ENCODE measurements at regions not wholly inside any gene's neighbourhood (a gene's known extent, or its start where the extent isn't known, plus 50 kb on each side); places are given as distances from the start of the nearest gene placed in this dataset.
A peak's percentile ranks its signal among the peaks of the same experiment; 100 is the strongest.

DNA sequence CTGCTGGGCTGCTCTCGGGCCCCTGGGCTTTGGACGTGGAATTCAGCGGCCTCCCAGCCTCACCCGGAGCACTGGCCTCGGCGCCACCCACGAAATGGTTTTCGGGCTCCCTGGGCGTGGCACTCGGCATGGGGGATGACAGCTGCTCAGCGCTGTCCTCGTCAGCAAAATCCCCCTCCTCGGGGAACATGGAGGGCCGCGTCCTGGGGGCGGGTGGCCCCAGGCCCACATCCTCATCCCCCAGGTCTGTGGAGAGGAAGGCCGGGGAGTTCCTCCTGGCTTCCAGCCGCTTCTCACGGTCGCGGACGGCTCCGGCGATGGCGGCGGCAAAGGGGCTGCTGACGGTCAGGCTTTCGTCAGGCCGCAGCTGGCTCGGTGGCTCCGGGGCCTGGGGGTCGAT is 88.4 kb downstream of the CTTN start:
- peaks cover 10% of the 10 kb centered on the region for H3K4me1 Mint-ChIP-seq (ENCODE audit: low read depth)
- TF ChIP-seq, protein P1, sequence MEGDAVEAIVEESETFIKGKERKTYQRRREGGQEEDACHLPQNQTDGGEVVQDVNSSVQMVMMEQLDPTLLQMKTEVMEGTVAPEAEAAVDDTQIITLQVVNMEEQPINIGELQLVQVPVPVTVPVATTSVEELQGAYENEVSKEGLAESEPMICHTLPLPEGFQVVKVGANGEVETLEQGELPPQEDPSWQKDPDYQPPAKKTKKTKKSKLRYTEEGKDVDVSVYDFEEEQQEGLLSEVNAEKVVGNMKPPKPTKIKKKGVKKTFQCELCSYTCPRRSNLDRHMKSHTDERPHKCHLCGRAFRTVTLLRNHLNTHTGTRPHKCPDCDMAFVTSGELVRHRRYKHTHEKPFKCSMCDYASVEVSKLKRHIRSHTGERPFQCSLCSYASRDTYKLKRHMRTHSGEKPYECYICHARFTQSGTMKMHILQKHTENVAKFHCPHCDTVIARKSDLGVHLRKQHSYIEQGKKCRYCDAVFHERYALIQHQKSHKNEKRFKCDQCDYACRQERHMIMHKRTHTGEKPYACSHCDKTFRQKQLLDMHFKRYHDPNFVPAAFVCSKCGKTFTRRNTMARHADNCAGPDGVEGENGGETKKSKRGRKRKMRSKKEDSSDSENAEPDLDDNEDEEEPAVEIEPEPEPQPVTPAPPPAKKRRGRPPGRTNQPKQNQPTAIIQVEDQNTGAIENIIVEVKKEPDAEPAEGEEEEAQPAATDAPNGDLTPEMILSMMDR (IDR thresholded peaks at IDR 0.05): no peak
- peaks cover 2% of the 10 kb centered on the region for H3K27me3 Mint-ChIP-seq (ENCODE audit: low read depth)
- DNase-seq (ENCODE audit: low spot score): no peak
- no peak overlapping the region for H3K27ac Mint-ChIP-seq (ENCODE audit: unreplicated experiment)
- peaks cover 5% of the 10 kb centered on the region for H3K9me3 Mint-ChIP-seq (ENCODE audit: low read depth)
- no peak overlapping the region for H3K4me3 Mint-ChIP-seq (ENCODE audit: unreplicated experiment)
- H3K36me3 Mint-ChIP-seq (ENCODE audit: low read depth): no peaks in the 10 kb centered on the region

GRCh38 chr11:70487160-70487559 is 88.8 kb downstream of the CTTN start:
- TF ChIP-seq, protein P1 (IDR thresholded peaks at IDR 0.05): no peak
- Mint-ChIP-seq H3K36me3 (ENCODE audit: low read depth) (no peaks in the 10 kb centered on the region), H3K4me3 (ENCODE audit: unreplicated experiment) (no peak overlapping the region), H3K27ac (ENCODE audit: unreplicated experiment) (no peak overlapping the region), H3K27me3 (ENCODE audit: low read depth) (peaks cover 2% of the 10 kb centered on the region), H3K4me1 (ENCODE audit: low read depth) (peaks cover 10% of the 10 kb centered on the region), H3K9me3 (ENCODE audit: low read depth) (peaks cover 5% of the 10 kb centered on the region)
- no peak for DNase-seq (ENCODE audit: low spot score)

DNA sequence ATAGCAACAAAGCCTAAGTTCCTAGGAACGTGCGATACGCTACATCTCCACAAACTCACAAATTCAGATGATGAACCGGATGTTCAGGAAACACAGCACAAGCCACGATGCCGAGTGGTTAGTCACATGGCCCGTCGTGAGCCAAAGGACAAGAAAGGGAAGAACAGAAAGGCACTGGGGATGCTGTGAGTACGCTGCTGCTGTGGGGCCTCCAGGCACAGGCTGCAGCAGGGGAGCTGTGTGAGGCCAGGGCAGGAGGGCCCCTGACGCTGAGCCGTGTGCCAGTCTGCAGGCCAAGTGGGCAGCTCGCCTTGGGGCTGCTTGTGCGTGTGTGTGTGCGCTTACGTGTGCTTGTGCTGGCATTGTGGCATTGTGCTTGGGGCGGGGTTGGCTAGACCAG is 89.4 kb downstream of the CTTN start:
- Mint-ChIP-seq H3K4me1 (ENCODE audit: low read depth) (peaks cover 4% of the 10 kb centered on the region), H3K4me3 (ENCODE audit: unreplicated experiment) (no peak overlapping the region)

GRCh38 chr11:70488171-70488703 is 89.9 kb downstream of the CTTN start:
- no peaks in the 10 kb centered on the region for H3K4me1 Mint-ChIP-seq (ENCODE audit: low read depth)
- H3K27me3 Mint-ChIP-seq (ENCODE audit: low read depth): peaks cover 2% of the 10 kb centered on the region
- TF ChIP-seq, protein P1 (IDR thresholded peaks at IDR 0.05): no peak
- no peaks in the 10 kb centered on the region for H3K36me3 Mint-ChIP-seq (ENCODE audit: low read depth)
- H3K4me3 Mint-ChIP-seq (ENCODE audit: unreplicated experiment): no peak overlapping the region
- no peak overlapping the region for H3K27ac Mint-ChIP-seq (ENCODE audit: unreplicated experiment)
- DNase-seq (ENCODE audit: low spot score): peak; percentile 48
- peaks cover 5% of the 10 kb centered on the region for H3K9me3 Mint-ChIP-seq (ENCODE audit: low read depth)

More for the DNA sequence above, 89.4 kb downstream of the CTTN start:
- TF ChIP-seq, protein P1 (IDR thresholded peaks at IDR 0.05): no peak
- DNase-seq (ENCODE audit: low spot score): peak; percentile 65
- H3K27ac Mint-ChIP-seq (ENCODE audit: unreplicated experiment): no peak overlapping the region
- H3K9me3 Mint-ChIP-seq (ENCODE audit: low read depth): peaks cover 5% of the 10 kb centered on the region
- H3K36me3 Mint-ChIP-seq (ENCODE audit: low read depth): no peaks in the 10 kb centered on the region
- H3K27me3 Mint-ChIP-seq (ENCODE audit: low read depth): peaks cover 2% of the 10 kb centered on the region

- TF ChIP-seq, protein P1 (IDR thresholded peaks at IDR 0.05): no peak
- Mint-ChIP-seq H3K9me3 (ENCODE audit: low read depth) (peaks cover 5% of the 10 kb centered on the region), H3K27me3 (ENCODE audit: low read depth) (peaks cover 2% of the 10 kb centered on the region), H3K4me1 (ENCODE audit: low read depth) (no peaks in the 10 kb centered on the region), H3K4me3 (ENCODE audit: unreplicated experiment) (no peak overlapping the region), H3K36me3 (ENCODE audit: low read depth) (no peaks in the 10 kb centered on the region), H3K27ac (ENCODE audit: unreplicated experiment) (no peak overlapping the region)
- peak; percentile 50 for DNase-seq (ENCODE audit: low spot score)
Measured at GRCh38 chr11:70489276-70489675, 90.9 kb downstream of the CTTN start.

All from chondrocyte (in vitro differentiated cells).